ENCODE measurements at regions not wholly inside any gene's neighbourhood (a gene's known extent, or its start where the extent isn't known, plus 50 kb on each side); places are given as distances from the start of the nearest gene placed in this dataset.

- peak in 1 of 2 experiments; percentile 30; a peak in 1 of 4 replicates for TF ChIP-seq EP300 (IDR thresholded peaks at IDR 0.05; ENCODE audit: borderline replicate concordance in 1 of 2, low read depth in 1 of 2, low read length in 1 of 2)
- no peak for TF ChIP-seq YY1 (IDR thresholded peaks at IDR 0.05; ENCODE audit: low read depth)
- no peak for TF ChIP-seq ELF1 (IDR thresholded peaks at IDR 0.05)
Measured at GRCh38 chr4:124133753-124134152, 578.8 kb downstream of the ANKRD50 start.

Data from SK-N-SH (cell line).